Hematopoietic multipotent progenitor cell (in vitro differentiated cells): ENCODE measurements at regions not wholly inside any gene's neighbourhood (a gene's known extent, or its start where the extent isn't known, plus 50 kb on each side); places are given as distances from the start of the nearest gene placed in this dataset.

Experiments
- DNase-seq, 3 donors: peaks; one replicate each; pipeline ENCODE4 v3.0.0-alpha.2; 2011 to 2015; ENCODE audit warnings: low read depth in 2 of 3, low spot score in 2 of 3

DNA sequence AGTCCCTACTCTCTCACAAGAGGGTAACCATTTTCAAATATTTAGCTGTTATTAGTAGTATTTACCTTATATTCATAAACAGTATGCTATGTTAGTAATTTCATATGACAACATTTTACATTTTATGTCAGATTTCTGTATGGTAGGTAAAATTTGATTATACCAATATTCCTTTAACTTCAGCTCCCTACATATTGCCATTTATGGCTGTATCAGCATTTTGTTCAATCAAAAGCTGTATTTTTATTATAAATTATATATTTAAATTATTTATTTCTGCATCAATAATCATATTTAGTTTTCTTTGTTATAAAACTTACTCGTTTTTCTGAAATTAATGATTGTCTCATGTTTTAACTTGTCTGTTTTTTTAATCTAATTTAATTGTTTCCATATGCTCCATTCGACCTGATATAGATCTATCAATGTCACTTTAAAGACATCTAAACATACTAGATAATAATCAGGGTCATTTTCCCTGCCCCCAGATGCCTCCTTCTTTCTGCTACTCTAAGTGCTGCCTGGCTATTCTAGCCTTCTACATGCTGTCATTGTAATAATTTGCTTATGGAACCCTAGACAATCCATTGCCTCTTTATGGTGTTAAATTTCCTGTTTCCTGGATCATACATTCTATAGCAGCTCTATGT lies 1976.7 kb upstream of the ADGRL3 start:
- no peak for DNase-seq

DNA sequence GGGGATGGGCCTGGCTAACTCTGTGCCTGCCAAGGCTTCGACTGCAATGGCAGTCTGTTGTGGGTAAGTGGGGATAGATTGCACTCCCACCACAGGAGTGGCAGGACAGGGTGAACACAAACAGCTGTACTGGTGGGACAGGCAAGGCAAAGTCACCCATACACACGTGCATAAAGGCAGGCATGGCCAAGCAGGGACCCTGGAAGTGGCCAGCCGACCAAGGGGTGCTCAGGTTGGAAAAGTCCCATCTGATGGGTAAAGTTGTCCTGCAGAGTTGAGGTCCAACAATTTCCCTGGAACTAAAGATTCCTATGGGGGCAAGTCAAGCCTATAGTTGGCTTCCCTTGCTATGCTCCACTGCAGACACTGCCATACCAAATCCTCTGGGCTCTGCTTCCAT lies 1961.9 kb upstream of the ADGRL3 start:
- no peak for DNase-seq

DNA sequence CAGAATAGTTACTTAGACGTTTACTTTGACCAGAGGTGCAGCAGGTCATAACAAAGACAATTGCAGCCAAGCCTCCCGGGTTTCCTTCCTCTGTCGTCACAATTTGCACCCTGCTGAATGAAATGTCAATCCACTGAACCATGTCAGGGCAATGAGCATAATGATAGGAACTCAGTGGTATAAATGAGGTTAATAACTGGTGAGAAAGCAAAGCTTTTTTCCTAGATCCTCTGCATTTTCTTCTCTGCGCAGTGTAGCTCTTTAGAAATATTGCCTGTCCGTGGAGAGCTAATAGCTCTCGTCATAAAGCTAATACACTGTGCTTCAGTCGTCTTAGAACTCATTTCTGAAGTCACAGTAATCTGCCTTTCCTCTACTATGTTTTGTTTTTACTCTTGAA lies 1960.1 kb upstream of the ADGRL3 start:
- DNase-seq, result no peak

DNA sequence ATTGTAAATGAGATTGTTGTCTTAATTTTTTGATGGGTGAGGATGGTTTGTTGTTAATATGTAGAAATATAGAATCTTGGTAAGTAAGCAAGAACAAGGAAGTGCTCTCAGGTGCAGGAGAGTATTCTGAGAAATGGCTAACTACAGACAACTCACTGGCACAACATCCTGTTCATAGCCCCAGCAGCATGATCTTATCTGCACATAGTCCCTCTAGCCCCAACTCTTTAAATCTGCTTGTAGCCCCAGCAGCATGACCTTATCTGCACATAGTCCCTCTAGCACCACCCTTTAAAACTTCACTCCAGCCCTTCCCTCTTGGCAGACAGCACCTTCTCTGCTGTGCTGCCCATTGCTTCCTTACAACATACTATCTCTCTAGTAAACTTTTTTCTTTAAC lies 1957.1 kb upstream of the ADGRL3 start:
- no peak for DNase-seq

DNA sequence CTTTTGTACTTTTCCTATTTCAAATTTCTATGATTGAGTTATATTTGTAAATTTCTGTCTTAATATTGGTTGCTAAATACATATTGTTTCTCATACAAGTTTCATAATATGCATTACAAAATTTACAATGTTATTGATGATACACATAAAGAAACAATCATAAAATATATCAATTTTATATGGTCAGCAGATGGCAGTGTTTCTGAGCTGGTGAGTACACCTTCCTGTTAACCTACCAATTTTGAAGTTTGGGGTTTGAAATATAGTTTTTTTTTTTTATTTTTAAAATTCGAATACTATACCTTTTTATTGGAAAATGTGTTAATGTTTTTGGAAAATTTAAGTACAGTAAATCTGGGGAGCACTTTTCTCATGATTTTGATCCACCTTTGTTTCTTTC lies 1953.1 kb upstream of the ADGRL3 start:
- peak in 1 of 3 donors; percentile 38 for DNase-seq

DNA sequence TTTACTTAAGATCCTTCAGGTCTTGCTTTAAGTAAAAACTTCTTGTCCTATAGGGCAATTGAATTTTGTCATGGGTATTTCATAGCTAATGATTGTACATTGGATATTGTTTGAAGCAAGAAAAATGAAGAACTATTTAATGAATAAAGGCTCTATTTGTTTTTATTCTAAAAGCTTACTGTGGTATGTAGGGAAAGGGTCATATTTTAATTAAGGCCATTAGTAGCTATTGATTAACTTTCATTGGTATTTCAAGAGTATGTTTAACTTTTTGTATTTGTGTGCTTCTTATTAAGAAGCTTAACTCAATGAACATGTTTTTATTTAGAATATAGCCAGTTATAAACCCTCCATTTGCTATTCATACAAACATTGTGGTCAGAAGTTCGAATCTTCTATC lies 1951.8 kb upstream of the ADGRL3 start:
- no peak for DNase-seq

DNA sequence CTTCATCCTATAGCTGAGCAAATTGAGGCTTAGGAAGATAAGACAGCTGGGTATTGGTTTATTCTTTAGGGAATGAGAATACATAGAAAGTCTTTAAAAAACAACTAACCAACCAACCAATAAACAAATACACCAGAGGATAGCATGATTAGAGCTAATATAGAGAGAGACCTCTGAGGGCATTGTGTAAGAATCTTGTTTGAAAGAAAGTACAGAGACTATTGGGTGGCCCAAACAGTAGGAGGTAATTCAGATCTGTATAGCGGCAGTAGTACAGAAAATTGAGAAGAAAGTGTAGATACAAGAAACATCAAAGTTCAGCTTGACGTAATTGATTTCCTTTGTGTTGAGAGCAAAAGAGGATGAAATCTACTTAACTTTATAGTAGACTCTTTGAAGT lies 1951.0 kb upstream of the ADGRL3 start:
- no peak for DNase-seq

DNA sequence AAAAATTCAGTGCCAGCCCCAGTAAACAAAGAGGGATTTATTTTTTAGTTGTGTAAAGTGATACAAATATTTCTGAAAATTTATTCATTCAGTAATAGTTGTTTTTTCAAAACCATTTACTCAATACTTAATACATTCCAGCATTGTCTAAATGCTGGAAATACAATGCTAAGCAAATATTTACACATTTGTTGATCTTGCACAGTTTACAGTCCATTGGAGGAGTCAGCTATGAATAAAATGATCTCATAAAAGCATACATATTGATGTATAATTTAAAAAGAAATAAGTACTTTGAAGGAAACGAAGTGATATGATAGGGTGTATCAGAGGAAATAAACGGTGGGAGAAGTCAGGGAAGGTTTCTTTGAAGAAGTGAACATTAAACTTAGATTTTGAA lies 1942.1 kb upstream of the ADGRL3 start:
- DNase-seq, result no peak

DNA sequence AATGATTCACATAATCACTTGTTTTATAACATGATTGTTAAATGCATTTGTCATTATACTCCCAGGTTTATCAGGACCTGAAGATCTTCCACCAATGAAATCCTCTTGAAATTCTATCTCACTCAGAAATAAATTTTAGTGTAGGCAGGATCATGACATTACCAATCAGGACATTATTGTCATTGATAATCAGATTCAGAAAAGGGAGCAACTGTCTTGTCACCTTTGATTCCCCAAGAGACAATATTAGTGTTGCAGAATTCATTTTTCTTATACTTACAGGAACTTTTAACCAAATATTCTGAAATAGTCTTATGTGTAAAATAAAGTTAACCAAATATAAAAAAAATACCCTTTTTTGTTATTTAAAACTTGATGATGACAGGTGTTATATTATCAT lies 1892.5 kb upstream of the ADGRL3 start:
- DNase-seq, result no peak

DNA sequence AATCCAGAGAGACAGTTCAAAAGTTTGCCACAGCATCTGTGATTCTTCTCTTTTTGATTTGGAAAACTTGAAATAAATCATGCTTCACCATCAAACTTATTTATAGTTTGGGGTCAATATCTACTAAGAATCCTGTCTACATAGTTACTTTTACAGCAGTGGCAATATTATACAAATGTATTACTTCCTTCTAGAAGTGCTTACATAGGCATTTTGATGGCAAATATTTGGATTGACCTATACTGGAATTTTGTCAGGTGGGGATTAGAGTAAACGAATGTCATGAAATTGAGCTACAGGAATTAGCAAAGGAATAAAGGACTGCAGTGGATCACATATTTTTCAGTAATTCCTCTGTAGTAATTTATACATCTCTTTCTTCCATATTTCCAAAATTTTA lies 1885.5 kb upstream of the ADGRL3 start:
- DNase-seq, result no peak

DNA sequence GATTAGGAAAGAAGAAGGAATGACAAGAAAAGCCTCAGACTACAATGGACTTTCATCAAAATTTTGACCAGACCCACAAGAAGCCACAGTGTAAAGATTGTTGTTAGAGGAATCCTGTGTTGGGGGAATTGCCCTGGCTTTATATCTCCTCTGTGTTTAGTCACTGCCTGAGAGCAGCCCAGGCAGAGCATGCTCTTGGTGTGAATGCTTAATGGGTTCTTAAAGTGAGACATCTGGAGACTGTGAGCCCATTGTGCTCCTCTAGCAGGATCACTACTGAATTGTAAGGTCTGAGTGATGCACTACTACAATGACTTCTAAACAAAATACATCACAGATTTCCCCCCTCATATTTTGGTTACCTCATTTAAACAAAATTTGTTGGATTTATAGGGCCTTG lies 1860.5 kb upstream of the ADGRL3 start:
- DNase-seq, result no peak

DNA sequence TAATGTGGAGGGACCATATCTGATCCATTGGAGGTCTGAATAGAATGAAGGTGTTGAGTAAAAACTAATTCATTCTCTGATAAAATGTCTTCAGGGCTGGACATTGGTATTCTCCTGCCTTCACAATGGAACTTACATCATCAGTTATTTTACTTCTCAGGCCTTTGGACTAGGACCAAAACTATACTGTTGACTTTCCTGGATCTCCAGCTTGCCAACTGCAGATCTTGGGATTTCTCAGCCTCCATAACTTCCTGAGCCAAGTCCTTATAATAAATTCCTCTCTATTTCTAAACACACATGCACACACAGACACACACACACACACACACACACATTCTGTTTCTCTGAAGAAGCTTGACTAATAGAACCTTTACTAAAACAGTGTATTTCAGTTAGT lies 1858.6 kb upstream of the ADGRL3 start:
- no peak for DNase-seq

DNA sequence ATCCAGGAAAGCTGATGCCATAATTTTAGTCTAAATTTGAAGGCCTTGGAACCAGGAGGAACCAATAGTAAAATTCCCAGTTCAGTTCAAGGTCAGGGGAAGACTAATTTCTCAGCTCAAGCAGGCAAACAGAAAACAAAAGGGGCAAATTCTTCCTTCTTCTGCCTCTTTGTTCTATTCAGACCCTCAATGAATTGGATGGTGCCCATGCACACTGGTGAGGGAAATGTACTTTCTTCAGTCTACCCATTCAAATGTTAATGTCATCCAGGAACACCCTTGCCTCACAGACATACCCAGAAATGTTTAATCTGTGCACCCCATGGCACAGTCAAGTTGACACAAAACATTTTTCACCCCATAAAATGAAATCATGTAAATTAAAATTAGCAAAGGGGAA lies 1851.2 kb upstream of the ADGRL3 start:
- DNase-seq, result no peak

DNA sequence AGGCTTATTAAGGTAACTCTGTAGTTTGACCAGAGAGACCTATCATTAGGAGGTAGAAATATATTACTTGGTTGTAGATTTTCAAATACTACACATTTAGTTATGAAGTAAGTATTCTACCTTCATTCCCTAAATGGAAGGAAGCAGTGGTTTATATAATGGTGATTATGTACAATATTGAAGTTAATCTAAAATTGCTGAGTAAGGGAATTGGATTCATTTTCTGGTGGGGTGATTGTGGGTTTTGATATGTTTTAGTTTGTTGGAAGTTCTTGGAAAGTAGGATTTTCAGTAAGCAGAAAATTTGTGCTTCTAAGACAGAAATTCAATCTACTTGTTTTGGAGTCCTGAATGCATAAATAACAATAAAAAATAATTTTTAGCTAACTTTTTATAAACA lies 1830.9 kb upstream of the ADGRL3 start:
- no peak for DNase-seq

DNA sequence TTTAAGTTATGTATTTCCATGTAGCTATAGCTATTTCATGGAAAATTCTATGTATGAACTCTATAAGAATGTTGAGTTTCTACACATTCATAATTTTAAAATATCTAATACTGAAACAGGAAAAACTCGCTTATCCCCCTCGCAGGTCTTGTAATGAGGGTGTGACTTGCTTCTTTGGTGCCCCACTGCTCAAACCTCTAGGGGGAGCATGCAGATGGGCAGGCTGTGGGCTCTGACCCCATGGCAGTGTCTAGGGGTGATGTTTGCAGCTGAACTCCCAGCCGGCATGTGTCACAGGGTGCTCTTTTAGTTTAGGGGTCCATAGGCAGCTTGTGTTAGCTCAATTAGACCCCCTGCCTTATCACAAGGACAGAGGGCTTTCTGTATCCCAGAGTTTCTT lies 1825.7 kb upstream of the ADGRL3 start:
- no peak for DNase-seq

DNA sequence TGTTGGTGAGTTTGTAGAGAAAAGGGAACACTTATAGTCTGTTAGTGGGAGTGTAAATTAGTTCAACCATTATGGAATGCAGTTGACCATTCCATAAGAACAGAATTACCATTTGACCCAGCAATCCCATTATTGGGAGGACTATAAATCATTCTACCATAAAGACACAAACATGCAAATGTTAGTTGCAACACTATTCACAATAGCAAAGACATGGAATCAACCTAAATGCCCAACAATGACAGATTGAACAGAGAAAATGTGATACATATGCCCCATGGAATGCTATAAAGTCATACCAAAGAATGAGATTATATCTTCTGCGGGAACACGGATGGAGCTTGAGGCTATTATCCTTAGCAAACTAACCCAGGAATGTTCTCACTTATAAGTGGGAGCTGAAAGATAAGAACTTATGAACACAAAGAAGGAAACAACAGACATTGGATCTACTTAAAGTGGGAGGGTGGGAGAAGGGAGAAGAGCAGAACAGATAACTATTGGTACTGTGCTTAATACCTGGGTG lies 1819.2 kb upstream of the ADGRL3 start:
- no peak for DNase-seq

DNA sequence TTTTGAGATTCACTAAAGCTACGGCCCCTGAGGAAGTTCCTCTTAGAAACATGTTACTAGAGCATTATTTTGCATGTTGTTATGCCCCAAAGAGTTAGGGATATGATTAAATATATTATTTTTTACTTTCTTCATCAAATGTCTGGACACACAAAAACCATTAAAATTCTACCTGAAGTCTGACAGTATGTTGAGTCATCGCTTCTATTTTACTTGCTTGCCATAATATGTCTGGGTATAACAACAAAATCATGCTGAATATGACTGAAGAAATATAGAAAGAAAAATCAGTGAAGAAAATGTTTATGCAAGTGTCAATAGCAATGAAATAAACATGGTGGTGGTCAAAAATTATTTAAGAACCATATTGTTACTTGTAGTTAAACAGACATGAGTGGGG lies 1818.5 kb upstream of the ADGRL3 start:
- no peak for DNase-seq

DNA sequence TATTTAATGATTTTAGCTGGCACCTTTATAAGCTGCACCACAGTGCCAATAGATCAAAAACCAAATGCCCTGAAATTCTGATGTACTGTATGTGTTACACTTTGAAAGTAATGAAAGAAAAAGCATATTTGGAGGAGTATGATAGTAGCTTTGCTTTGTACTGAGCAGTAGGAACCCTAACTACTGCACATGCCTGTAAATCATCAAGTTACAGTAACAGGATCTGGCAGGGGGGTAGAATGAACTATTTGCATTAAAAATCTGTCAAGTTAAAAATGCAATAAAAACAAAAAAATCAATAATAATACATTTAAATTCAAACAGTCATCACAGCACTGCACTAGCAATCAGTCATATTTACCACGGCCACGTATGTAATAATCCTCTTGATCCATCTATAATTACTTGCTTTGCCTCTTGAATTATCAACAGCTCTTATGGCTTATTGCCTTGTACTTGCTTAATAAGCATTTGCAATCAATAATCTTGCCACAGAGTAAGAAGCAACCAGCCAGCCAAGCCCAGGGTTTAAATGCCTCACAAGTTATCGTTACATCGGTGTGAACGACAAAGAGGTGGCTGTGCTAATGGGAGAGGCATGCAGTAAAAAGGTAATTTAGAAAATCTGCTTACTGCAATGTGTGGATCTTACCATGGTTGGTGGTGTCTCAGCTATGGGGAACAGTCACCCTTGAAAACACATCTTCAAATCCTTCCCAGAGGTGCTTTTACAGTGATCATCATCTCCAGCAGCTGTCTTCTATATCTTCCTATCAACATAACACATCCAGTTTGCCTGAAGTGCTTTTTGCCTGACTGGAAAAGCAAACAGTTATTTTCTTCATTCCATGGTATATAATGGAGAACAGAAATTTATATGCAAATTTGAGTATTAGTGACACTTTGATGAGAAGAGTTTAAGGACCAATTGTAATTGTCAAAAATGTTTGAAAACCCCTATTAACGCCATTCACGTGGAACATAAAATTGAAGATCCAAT lies 1812.1 kb upstream of the ADGRL3 start:
- DNase-seq, result no peak

DNA sequence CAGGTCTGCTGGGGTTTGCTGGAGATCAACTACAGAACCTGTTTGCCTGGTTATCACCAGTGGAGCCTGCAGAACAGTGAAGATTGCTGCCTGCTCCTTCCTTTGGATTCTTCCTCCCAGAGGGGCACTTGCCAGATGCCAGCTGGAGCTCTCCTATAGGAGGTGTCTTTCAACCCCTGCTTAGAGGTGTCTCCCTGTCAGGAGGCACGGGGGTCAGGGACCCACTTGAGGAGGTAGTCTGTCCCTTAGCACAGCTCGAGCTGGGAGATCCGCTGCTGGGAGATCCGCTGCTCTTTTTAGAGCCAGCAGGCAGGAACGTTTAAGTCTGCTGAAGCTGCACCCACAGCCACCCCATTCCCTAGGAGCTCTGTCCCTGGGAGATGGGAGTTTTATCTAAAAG lies 1806.3 kb upstream of the ADGRL3 start:
- no peak for DNase-seq

DNA sequence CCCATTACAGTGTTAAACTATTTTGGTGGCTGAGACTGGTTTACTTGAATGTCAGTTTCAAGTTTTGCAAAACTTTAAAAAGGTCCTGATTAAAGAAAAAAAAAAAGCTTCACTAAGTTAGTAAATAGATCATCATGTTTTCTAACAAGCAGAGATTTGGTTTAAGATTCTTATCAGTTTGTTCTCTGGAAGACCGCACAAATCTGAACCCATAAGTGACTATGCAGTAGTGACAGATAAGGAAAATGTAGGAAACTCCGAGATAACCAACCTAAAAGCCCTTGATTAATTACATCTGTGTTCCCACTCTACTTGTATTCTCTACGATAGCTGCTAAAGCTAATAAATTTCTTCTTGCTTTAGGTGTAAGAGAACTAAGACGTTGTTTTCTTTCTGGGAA lies 1799.8 kb upstream of the ADGRL3 start:
- DNase-seq, result no peak

DNA sequence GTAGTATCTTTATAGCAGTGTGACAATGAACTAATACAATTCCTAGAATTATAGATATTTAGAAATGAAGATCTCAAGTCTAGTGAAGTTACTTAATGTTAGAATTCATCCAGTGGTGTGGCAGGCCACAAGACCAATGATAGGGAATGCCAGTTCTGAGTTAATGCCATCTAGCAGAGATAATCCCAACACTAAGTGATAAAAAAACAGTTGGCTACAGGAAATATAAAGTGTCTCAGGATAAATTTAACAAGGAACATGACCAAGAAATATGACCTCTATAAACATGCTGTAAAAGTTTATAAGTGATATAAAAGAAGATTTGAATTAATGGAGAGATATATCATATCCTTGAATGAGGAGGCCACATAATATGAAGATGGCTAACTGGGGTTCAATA lies 1790.5 kb upstream of the ADGRL3 start:
- no peak for DNase-seq

DNA sequence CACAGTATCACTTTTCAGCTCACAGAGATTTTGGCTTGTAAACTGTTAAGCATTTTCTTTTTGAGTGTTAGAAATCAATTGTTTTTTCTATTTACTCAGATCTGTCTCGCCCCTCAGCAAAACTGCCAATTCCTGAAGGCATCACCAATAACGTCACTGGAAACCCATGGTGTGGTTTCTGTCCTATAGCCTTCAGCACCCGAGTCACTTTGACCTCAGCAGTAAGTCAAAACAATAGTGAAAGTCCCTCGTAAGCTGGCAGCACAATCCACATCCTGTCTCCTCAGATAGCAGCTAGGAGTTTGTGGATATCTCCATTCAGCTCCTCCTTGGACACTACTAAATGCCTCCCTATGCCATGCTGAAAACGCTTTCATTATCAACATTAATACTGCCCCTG lies 1787.4 kb upstream of the ADGRL3 start:
- DNase-seq, result no peak
